ENCODE measurements at regions not wholly inside any gene's neighbourhood (a gene's known extent, or its start where the extent isn't known, plus 50 kb on each side); places are given as distances from the start of the nearest gene placed in this dataset.

DNA sequence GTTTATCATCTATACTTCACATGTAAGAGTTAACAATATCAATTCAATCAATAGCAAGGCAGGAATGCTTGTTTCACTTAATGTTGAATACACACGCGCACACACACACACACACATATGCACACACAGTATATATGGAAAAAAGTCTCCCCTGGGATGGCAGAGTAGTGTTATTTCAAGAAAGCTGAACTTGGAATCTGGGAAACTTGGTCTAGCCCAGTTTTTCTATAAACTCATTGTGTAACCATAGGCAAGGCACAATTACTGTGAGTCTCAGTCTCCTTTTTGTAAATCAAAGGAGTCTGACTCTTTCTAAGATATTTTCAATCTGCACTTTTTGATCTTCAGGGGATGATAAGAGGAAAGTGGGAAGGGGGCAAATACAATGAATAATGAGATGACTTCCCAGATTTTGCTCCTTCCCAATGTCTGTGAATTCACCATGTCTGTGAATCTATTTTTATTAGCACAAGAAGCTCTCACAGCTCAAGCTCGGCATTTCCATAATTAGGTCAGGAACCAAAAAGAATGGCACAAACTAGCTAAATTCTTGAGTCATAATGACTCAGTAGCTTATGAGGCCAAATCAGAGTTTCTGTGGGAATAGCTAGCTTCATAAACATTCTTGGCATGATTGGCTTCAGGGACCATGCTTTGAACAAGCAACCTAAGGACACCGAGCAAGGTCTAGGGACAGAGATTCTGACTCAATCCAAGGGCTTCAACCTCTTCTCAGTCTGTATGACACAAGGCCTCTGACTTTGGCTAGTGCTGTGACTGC is 227.4 kb upstream of the DCBLD2 start:
- no peak for TF ChIP-seq EZH2phosphoT487 (IDR thresholded peaks at IDR 0.05; ENCODE audit: borderline replicate concordance, low read depth, low read length)
- TF ChIP-seq, protein P1, sequence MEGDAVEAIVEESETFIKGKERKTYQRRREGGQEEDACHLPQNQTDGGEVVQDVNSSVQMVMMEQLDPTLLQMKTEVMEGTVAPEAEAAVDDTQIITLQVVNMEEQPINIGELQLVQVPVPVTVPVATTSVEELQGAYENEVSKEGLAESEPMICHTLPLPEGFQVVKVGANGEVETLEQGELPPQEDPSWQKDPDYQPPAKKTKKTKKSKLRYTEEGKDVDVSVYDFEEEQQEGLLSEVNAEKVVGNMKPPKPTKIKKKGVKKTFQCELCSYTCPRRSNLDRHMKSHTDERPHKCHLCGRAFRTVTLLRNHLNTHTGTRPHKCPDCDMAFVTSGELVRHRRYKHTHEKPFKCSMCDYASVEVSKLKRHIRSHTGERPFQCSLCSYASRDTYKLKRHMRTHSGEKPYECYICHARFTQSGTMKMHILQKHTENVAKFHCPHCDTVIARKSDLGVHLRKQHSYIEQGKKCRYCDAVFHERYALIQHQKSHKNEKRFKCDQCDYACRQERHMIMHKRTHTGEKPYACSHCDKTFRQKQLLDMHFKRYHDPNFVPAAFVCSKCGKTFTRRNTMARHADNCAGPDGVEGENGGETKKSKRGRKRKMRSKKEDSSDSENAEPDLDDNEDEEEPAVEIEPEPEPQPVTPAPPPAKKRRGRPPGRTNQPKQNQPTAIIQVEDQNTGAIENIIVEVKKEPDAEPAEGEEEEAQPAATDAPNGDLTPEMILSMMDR (conservative IDR thresholded peaks at IDR 0.05; ENCODE audit: low read length): no peak
